ENCODE measurements at regions not wholly inside any gene's neighbourhood (a gene's known extent, or its start where the extent isn't known, plus 50 kb on each side); places are given as distances from the start of the nearest gene placed in this dataset.
"Not testable (repeated sequence)": the region's sequence is repeated elsewhere in the genome, so short reads cannot be mapped to it uniquely, and the experiment has no call there.

GRCh38 chr1:95893921-95894320 lies 659.9 kb downstream of the RWDD3 start:
- DNase-seq (ENCODE audit: low spot score): no peak
- no peaks in the 10 kb centered on the region for H3K27me3 ChIP-seq (ENCODE audit: insufficient read depth, poor library complexity, severe bottlenecking)
- ATAC-seq (ENCODE audit: low read depth): no peak
- H3K9me3 ChIP-seq (ENCODE audit: severe bottlenecking): no peaks in the 10 kb centered on the region
- no peak overlapping the region for H3K4me3 ChIP-seq (ENCODE audit: severe bottlenecking)
- no peaks in the 10 kb centered on the region for H3K36me3 ChIP-seq (ENCODE audit: low read depth)
- H3K27ac ChIP-seq (ENCODE audit: poor library complexity, severe bottlenecking): no peak overlapping the region
- no peaks in the 10 kb centered on the region for H3K4me1 ChIP-seq (ENCODE audit: insufficient read depth, poor library complexity, severe bottlenecking)
- no peak for TF ChIP-seq CTCF (IDR thresholded peaks at IDR 0.05; ENCODE audit: poor library complexity, severe bottlenecking)

- H3K4me3 ChIP-seq (ENCODE audit: severe bottlenecking): no peak overlapping the region
- H3K27ac ChIP-seq (ENCODE audit: poor library complexity, severe bottlenecking): no peak overlapping the region
- TF ChIP-seq CTCF (IDR thresholded peaks at IDR 0.05; ENCODE audit: poor library complexity, severe bottlenecking): no peak
- ATAC-seq (ENCODE audit: low read depth) (no peak), DNase-seq (ENCODE audit: low spot score) (no peak)
- no peaks in the 10 kb centered on the region for H3K36me3 ChIP-seq (ENCODE audit: low read depth)
- no peaks in the 10 kb centered on the region for H3K9me3 ChIP-seq (ENCODE audit: severe bottlenecking)
- H3K27me3 ChIP-seq (ENCODE audit: insufficient read depth, poor library complexity, severe bottlenecking): no peaks in the 10 kb centered on the region
- no peaks in the 10 kb centered on the region for H3K4me1 ChIP-seq (ENCODE audit: insufficient read depth, poor library complexity, severe bottlenecking)
These were observed 669.0 kb downstream of the RWDD3 start for GRCh38 chr1:95903060-95903459.

- no peaks in the 10 kb centered on the region for H3K36me3 ChIP-seq (ENCODE audit: low read depth)
- ATAC-seq (ENCODE audit: low read depth) (no peak), DNase-seq (ENCODE audit: low spot score) (no peak)
- no peak for TF ChIP-seq CTCF (IDR thresholded peaks at IDR 0.05; ENCODE audit: poor library complexity, severe bottlenecking)
- no peaks in the 10 kb centered on the region for H3K9me3 ChIP-seq (ENCODE audit: severe bottlenecking)
- no peak overlapping the region for H3K4me3 ChIP-seq (ENCODE audit: severe bottlenecking)
- H3K27me3 ChIP-seq (ENCODE audit: insufficient read depth, poor library complexity, severe bottlenecking): no peaks in the 10 kb centered on the region
- H3K27ac ChIP-seq (ENCODE audit: poor library complexity, severe bottlenecking): no peak overlapping the region
- H3K4me1 ChIP-seq (ENCODE audit: insufficient read depth, poor library complexity, severe bottlenecking): no peaks in the 10 kb centered on the region
These were observed 671.9 kb downstream of the RWDD3 start for GRCh38 chr1:95905818-95906395.

GRCh38 chr1:95911739-95912138 lies 677.7 kb downstream of the RWDD3 start:
- not testable (repeated sequence) for DNase-seq (ENCODE audit: low spot score); ATAC-seq (ENCODE audit: low read depth)

GRCh38 chr1:95916616-95917015 lies 682.6 kb downstream of the RWDD3 start:
- DNase-seq (ENCODE audit: low spot score): no peak

More at GRCh38 chr1:95911739-95912138, 677.7 kb downstream of the RWDD3 start:
- H3K27ac ChIP-seq (ENCODE audit: poor library complexity, severe bottlenecking); H3K36me3 ChIP-seq (ENCODE audit: low read depth); H3K27me3 ChIP-seq (ENCODE audit: insufficient read depth, poor library complexity, severe bottlenecking); H3K9me3 ChIP-seq (ENCODE audit: severe bottlenecking); H3K4me3 ChIP-seq (ENCODE audit: severe bottlenecking); H3K4me1 ChIP-seq (ENCODE audit: insufficient read depth, poor library complexity, severe bottlenecking): not testable (repeated sequence)

More at GRCh38 chr1:95916616-95917015, 682.6 kb downstream of the RWDD3 start:
- H3K36me3 ChIP-seq (ENCODE audit: low read depth): no peaks in the 10 kb centered on the region
- TF ChIP-seq CTCF (IDR thresholded peaks at IDR 0.05; ENCODE audit: poor library complexity, severe bottlenecking): peak; percentile 43
- no peak overlapping the region for H3K4me3 ChIP-seq (ENCODE audit: severe bottlenecking)
- H3K4me1 ChIP-seq (ENCODE audit: insufficient read depth, poor library complexity, severe bottlenecking): no peaks in the 10 kb centered on the region
- peaks cover 2% of the 10 kb centered on the region for H3K9me3 ChIP-seq (ENCODE audit: severe bottlenecking)
- no peaks in the 10 kb centered on the region for H3K27me3 ChIP-seq (ENCODE audit: insufficient read depth, poor library complexity, severe bottlenecking)
- no peak overlapping the region for H3K27ac ChIP-seq (ENCODE audit: poor library complexity, severe bottlenecking)
- no peak for ATAC-seq (ENCODE audit: low read depth)
